ENCODE measurements at regions not wholly inside any gene's neighbourhood (a gene's known extent, or its start where the extent isn't known, plus 50 kb on each side); places are given as distances from the start of the nearest gene placed in this dataset.
A peak's percentile ranks its signal among the peaks of the same experiment; 100 is the strongest.

- H4K8ac ChIP-seq (ENCODE audit: extremely low read depth, insufficient read depth, low read length): no peak overlapping the region
- no peaks in the 10 kb centered on the region for H3K79me1 ChIP-seq (ENCODE audit: low read depth, low read length)
- H2AFZ ChIP-seq (ENCODE audit: low read length): no peak overlapping the region
- H3K23ac ChIP-seq (ENCODE audit: insufficient read length): no peak overlapping the region
- ChIA-PET POLR2A (ENCODE audit: partially characterized antibody) (no interaction called here), CTCF (ENCODE audit: partially characterized antibody) (interaction anchor here (0.6 kb wide), 1 partner anchor 419 kb away, joined by 3 read pairs; no protein-coding TSS in a partner anchor)
- H3K4me1 ChIP-seq (replicated peaks in 1 of 4; ENCODE audit: control insufficient read depth in 3 of 4, insufficient read depth in 4 of 4, low read length in 3 of 4): peaks cover 0 to 5% (median 2%) of the 10 kb centered on the region in 4 experiments; a peak in 3 of 7 replicates
- H3K27ac ChIP-seq (ENCODE audit: low read depth, low read length): no peak overlapping the region
- H2BK20ac ChIP-seq (ENCODE audit: low read length): no peak overlapping the region
- FAIRE-seq (no peak), DNase-seq (ENCODE audit: low read depth in 1 of 2, low spot score in 2 of 2) (no peak)
- no peaks in the 10 kb centered on the region for H3K9me3 ChIP-seq (ENCODE audit: insufficient read depth in 2 of 2, low read depth in 1 of 2, low read length in 1 of 2)
- H3K18ac ChIP-seq (ENCODE audit: extremely low read depth, low read length): no peak overlapping the region
- H4K5ac ChIP-seq (ENCODE audit: insufficient read length, low read depth, low read length): no peak overlapping the region
- no peak overlapping the region for H2BK120ac ChIP-seq (replicated peaks; ENCODE audit: low read depth, low read length)
- H2BK15ac ChIP-seq (ENCODE audit: low read length): no peak overlapping the region
- H3K36me3 ChIP-seq (ENCODE audit: control insufficient read depth in 2 of 4, insufficient read depth in 4 of 4, low read length in 3 of 4): no peaks in the 10 kb centered on the region
- no peak overlapping the region for H3K14ac ChIP-seq (ENCODE audit: insufficient read length)
- H3K4ac ChIP-seq (replicated peaks; ENCODE audit: insufficient read length, low read depth, low read length): peak overlapping the region; percentile 44
- WGBS, 2 experiments (ENCODE audit: extremely low coverage in 1 of 2, insufficient coverage in 1 of 2, insufficient read length in 1 of 2, insufficient replicate concordance in 2 of 2, low coverage in 1 of 2, low lambda C conversion rate in 2 of 2, missing lambda C conversion rate in 1 of 2): 70% methylated on average over 1 of the region's 1 CpG; no CpG with 5 or more reads in 1 of the 2 experiments
- no peak overlapping the region for H2BK5ac ChIP-seq (ENCODE audit: low read depth, low read length)
- no peaks in the 10 kb centered on the region for H4K20me1 ChIP-seq (replicated peaks in 1 of 2; ENCODE audit: control insufficient read depth in 1 of 2, insufficient read depth in 2 of 2, low read length in 2 of 2)
- no peak overlapping the region for H3K9ac ChIP-seq (replicated peaks in 1 of 4; ENCODE audit: extremely low read depth in 1 of 4, low read depth in 3 of 4, low read length in 3 of 4)
- H2AK5ac ChIP-seq (ENCODE audit: low read depth, low read length): no peak overlapping the region
- no peaks in the 10 kb centered on the region for H3K23me2 ChIP-seq (ENCODE audit: low read depth, low read length)
- H3K79me2 ChIP-seq (ENCODE audit: control insufficient read depth in 1 of 2, insufficient read depth in 2 of 2, low read length in 2 of 2): peaks cover 0 to 10% of the 10 kb centered on the region in 2 experiments; a peak in 2 of 4 replicates
- H3K56ac ChIP-seq (replicated peaks; ENCODE audit: insufficient read length, low read depth, low read length): no peak overlapping the region
- H3K4me3 ChIP-seq (ENCODE audit: extremely low read depth in 1 of 4, insufficient read depth in 2 of 4, low read depth in 3 of 4, low read length in 4 of 4): no peak overlapping the region
- no peak overlapping the region for H2BK12ac ChIP-seq (ENCODE audit: low read depth, low read length)
- H4K91ac ChIP-seq (replicated peaks; ENCODE audit: insufficient read length, low read length): no peak overlapping the region
- H3K4me2 ChIP-seq (ENCODE audit: insufficient read depth in 1 of 2, low read depth in 2 of 2, low read length in 2 of 2): no peak overlapping the region
- no peaks in the 10 kb centered on the region for H3K27me3 ChIP-seq (replicated peaks in 1 of 4; ENCODE audit: control insufficient read depth in 3 of 4, extremely low read depth in 1 of 4, insufficient read depth in 3 of 4, low read length in 3 of 4)
- TF ChIP-seq BRCA1 (IDR thresholded peaks at IDR 0.05; ENCODE audit: low read depth, low read length) (no peak), BACH1 (IDR thresholded peaks at IDR 0.05; ENCODE audit: low read length) (no peak), SP2 (IDR thresholded peaks at IDR 0.05; ENCODE audit: low read length) (no peak), MAX (IDR thresholded peaks at IDR 0.05) (no peak), KDM5A (IDR thresholded peaks at IDR 0.05; ENCODE audit: low read length) (no peak), TAF7 (optimal IDR thresholded peaks at IDR 0.05; ENCODE audit: borderline replicate concordance, low read depth, low read length) (no peak), TCF12 (IDR thresholded peaks at IDR 0.05; ENCODE audit: low read depth, low read length) (no peak), YY1 (IDR thresholded peaks at IDR 0.05; ENCODE audit: low read depth, low read length) (no peak), JUN (IDR thresholded peaks at IDR 0.05; ENCODE audit: low read depth, low read length) (no peak), POU5F1 (IDR thresholded peaks at IDR 0.05; ENCODE audit: low read depth, low read length) (no peak), EP300 (IDR thresholded peaks at IDR 0.05; ENCODE audit: borderline replicate concordance in 1 of 2, low read depth in 2 of 2, low read length in 2 of 2) (no peak), NRF1 (IDR thresholded peaks at IDR 0.05; ENCODE audit: low read depth, low read length) (no peak), CEBPB (IDR thresholded peaks at IDR 0.05; ENCODE audit: low read depth, low read length) (no peak), SIX5 (IDR thresholded peaks at IDR 0.05; ENCODE audit: low read depth, low read length) (no peak), TAF1 (IDR thresholded peaks at IDR 0.05; ENCODE audit: low read depth, low read length) (no peak), KDM4A (IDR thresholded peaks at IDR 0.05; ENCODE audit: low read depth, low read length, severe bottlenecking) (no peak)
Observed at GRCh38 chr6:144639654-144640053, 354.5 kb downstream of the UTRN start.

Data from H1 (cell line).